ENCODE measurements at regions not wholly inside any gene's neighbourhood (a gene's known extent, or its start where the extent isn't known, plus 50 kb on each side); places are given as distances from the start of the nearest gene placed in this dataset.

- Mint-ChIP-seq H3K36me3 (ENCODE audit: low read depth) (no peaks in the 10 kb centered on the region), H3K27me3 (ENCODE audit: low read depth) (peaks cover 4% of the 10 kb centered on the region), H3K4me1 (ENCODE audit: low read depth) (no peaks in the 10 kb centered on the region), H3K9me3 (ENCODE audit: low read depth) (peaks cover 5% of the 10 kb centered on the region), H3K27ac (ENCODE audit: unreplicated experiment) (no peak overlapping the region), H3K4me3 (ENCODE audit: unreplicated experiment) (no peak overlapping the region)
- TF ChIP-seq CTCF (IDR thresholded peaks at IDR 0.05), result no peak
- no peak for DNase-seq (ENCODE audit: low spot score)
These were observed 130.9 kb upstream of the RPS6KA3 start for GRCh38 chrX:20397587-20397986.

GRCh38 chrX:20394451-20394850, 127.7 kb upstream of the RPS6KA3 start:
- Mint-ChIP-seq H3K4me1 (ENCODE audit: low read depth) (no peaks in the 10 kb centered on the region), H3K36me3 (ENCODE audit: low read depth) (no peaks in the 10 kb centered on the region), H3K4me3 (ENCODE audit: unreplicated experiment) (no peak overlapping the region), H3K27me3 (ENCODE audit: low read depth) (peaks cover 4% of the 10 kb centered on the region), H3K9me3 (ENCODE audit: low read depth) (peaks cover 5% of the 10 kb centered on the region), H3K27ac (ENCODE audit: unreplicated experiment) (no peak overlapping the region)
- DNase-seq (ENCODE audit: low spot score), result no peak
- no peak for TF ChIP-seq CTCF (IDR thresholded peaks at IDR 0.05)

GRCh38 chrX:20393944-20394343, 127.2 kb upstream of the RPS6KA3 start:
- no peak for TF ChIP-seq CTCF (IDR thresholded peaks at IDR 0.05)
- Mint-ChIP-seq H3K36me3 (ENCODE audit: low read depth) (no peaks in the 10 kb centered on the region), H3K27me3 (ENCODE audit: low read depth) (peaks cover 4% of the 10 kb centered on the region), H3K9me3 (ENCODE audit: low read depth) (peaks cover under 1% of the 10 kb centered on the region), H3K4me3 (ENCODE audit: unreplicated experiment) (no peak overlapping the region), H3K4me1 (ENCODE audit: low read depth) (no peaks in the 10 kb centered on the region), H3K27ac (ENCODE audit: unreplicated experiment) (no peak overlapping the region)
- DNase-seq (ENCODE audit: low spot score), result no peak

GRCh38 chrX:20388594-20388993, 121.9 kb upstream of the RPS6KA3 start:
- no peak for DNase-seq (ENCODE audit: low spot score)
- Mint-ChIP-seq H3K9me3 (ENCODE audit: low read depth) (no peaks in the 10 kb centered on the region), H3K4me3 (ENCODE audit: unreplicated experiment) (no peak overlapping the region), H3K36me3 (ENCODE audit: low read depth) (no peaks in the 10 kb centered on the region), H3K27ac (ENCODE audit: unreplicated experiment) (no peak overlapping the region), H3K27me3 (ENCODE audit: low read depth) (no peaks in the 10 kb centered on the region), H3K4me1 (ENCODE audit: low read depth) (no peaks in the 10 kb centered on the region)
- TF ChIP-seq CTCF (IDR thresholded peaks at IDR 0.05), result no peak

GRCh38 chrX:20383477-20383876, 116.8 kb upstream of the RPS6KA3 start:
- H3K4me3 Mint-ChIP-seq (ENCODE audit: unreplicated experiment), result no peak overlapping the region

More at GRCh38 chrX:20383477-20383876, 116.8 kb upstream of the RPS6KA3 start:
- H3K36me3 Mint-ChIP-seq (ENCODE audit: low read depth), result no peaks in the 10 kb centered on the region
- no peak for TF ChIP-seq CTCF (IDR thresholded peaks at IDR 0.05)
- H3K9me3 Mint-ChIP-seq (ENCODE audit: low read depth), result no peaks in the 10 kb centered on the region
- H3K27ac Mint-ChIP-seq (ENCODE audit: unreplicated experiment), result no peak overlapping the region
- no peaks in the 10 kb centered on the region for H3K4me1 Mint-ChIP-seq (ENCODE audit: low read depth)
- no peak for DNase-seq (ENCODE audit: low spot score)
- H3K27me3 Mint-ChIP-seq (ENCODE audit: low read depth), result peaks cover 3% of the 10 kb centered on the region
